ENCODE measurements at regions not wholly inside any gene's neighbourhood (a gene's known extent, or its start where the extent isn't known, plus 50 kb on each side); places are given as distances from the start of the nearest gene placed in this dataset.
"Not testable (repeated sequence)": the region's sequence is repeated elsewhere in the genome, so short reads cannot be mapped to it uniquely, and the experiment has no call there.

DNA sequence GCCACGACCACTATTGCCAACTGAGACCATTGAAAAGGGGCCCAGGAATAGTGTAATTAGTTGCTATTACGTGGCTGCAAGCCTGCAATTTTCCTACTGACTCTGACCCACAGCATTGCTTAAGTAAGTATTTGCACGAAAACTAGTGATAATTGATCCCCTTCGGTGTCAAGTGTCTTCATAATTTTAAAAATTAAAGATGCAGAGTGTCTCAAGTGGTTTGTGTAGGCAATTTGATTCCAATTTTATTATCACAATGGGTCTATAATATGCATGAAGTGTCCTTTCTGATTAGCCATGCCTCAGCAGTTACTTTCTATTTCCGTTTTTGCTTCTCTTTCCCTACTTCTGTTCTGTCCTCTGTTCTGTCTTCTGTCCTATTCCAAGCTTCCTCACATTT, 259.2 kb downstream of the C3orf38 start:
- DNase-seq (ENCODE audit: low read depth): no peak

DNA sequence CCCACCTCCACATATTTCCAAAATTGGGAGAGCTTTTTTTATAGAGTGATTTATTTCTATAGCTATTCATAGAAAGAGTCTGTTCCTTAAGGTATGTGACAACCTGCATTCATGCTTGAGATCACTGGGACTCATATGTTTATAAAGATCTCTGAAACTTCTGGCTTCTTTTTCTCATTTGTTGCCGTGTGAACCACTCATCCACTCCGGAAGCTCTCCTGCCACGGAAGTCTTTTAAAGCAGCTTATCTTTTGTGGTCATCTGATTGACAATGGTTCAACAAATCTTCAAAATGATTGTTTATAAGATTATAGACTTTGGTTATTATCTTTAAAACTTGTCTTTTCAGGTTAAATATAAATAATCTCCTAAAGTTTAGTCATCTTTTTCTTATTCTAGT, 260.5 kb downstream of the C3orf38 start:
- DNase-seq (ENCODE audit: low read depth): no peak

DNA sequence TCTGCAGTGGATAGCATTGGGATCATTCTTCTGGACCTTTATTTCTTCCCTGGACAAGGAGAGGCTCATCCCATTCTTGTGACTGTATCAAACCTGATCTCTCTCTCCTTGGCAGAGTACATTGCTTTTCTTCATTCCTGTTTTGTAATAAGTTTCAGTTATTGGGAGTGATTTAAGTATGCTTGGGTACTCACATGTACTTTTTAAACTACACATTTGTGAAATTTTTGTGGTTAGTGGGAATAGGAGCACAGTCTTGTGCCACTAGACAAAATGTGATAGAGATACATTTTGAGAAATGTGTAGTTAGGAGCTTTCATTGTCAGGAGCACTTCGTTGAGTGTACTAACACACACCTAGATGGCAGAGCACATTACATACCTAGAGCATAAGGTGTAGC, 262.6 kb downstream of the C3orf38 start:
- DNase-seq (ENCODE audit: low read depth): no peak

DNA sequence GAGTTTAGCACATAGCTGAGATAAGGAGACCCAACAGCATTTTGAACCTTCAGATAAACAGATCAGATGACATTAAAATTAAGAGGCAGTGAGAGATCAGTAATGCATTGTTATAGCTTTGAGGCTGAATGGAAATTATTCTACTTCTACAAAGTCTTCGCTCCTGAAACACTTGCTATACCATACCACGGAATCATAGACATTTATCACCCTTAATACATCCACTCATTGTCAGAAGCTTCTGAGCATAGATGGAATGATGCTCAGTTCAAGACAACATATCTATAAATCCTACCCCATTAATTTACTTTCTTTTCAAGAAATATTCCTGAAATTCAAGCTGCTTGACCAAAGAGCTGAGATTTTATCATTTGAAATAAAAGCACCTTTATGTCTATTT, 266.7 kb downstream of the C3orf38 start:
- DNase-seq (ENCODE audit: low read depth): no peak

DNA sequence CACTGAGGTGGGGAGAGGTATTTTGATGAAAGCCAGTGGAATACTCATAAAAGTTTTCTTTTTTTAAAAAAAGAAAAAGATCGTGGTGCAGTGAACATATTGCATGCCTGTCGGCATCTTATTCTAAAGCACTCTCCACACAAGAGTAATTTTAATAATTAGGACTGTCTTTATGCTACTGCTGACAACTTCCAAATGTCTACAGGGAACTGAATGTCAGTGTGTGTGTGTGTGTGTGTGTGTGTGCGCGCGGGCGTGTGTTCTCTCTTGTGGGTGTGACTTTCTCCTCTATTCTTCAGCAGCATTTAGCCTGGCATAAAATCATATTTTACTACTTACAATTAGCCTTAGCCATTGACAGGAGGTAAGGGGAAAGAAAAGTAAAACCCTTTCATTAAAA, 268.5 kb downstream of the C3orf38 start:
- DNase-seq (ENCODE audit: low read depth): no peak

DNA sequence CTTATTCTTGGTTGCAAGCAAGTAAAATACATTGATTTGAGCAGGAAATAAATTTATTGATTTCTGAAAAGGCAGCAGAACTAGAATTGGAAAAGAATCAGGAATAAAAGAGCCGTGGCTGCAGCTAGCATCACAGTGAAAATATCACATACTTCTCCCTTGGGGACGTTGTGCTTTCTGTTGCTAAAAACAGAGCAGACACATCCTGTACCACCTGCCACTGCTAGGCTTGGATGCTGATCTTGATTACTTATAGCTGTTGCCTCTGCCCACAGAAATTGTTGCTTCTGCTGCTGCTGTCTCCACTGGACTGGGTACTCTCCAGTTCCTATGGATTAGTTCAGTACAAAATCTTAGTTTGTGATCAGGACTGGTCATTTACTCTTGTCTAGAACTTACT, 283.8 kb downstream of the C3orf38 start:
- DNase-seq (ENCODE audit: low read depth): no peak

DNA sequence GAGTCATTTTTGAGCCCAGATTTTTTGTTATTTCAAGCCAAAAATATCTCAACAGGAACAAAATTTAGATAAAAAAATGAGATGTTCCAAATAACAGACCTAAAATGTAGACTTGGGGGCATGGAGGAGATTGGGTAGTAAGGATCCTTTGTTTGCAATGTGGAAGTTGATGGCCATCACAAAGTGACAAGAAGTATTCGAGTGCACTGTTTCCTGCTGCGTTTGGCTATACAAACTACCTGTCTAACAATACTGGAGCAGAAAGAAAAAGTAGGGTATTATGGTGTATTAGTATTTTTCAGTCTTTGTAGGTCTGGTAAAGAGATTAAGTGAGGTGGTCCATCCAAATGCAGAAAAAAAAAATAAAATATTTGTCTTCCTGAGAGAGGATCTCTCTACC, 284.2 kb downstream of the C3orf38 start:
- DNase-seq (ENCODE audit: low read depth): no peak

DNA sequence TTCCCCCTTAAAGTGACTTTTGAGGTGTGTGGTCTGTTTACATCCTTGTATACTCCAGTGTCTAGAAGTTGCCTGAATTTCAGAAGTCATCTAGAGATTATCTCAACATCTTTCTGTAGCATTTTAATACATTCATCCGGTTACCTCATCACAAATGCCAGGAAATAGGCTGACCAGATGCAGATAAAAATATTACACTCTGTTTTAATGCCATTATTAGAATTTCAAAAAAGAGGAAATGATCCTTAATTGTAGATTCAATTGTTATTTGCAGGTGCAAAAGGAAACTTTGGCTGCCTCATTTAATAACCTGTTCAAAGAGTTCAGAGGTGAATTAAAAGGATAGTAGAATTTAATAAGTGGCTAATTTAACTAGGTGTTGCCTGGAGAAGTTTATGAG, 290.9 kb downstream of the C3orf38 start:
- DNase-seq (ENCODE audit: low read depth): no peak

DNA sequence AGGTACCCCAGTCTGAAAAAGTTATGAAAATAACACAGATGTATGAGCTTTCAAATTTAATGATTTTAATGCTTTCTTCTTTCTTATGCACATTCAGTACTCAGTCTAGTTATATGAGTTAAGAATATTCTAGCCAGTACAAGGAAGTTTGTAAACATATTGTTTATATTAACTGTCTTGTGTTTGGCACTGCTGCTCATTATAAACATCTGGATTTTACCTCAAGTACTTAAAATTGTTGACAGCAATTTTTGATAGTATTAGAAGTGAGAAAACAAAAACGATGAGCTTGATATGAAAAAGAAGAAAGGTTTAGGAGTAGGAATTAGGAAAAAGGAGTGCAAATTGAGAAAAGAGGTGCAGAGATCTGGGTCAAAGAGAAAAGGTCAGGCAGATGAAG, 293.3 kb downstream of the C3orf38 start:
- no peak for DNase-seq (ENCODE audit: low read depth)

DNA sequence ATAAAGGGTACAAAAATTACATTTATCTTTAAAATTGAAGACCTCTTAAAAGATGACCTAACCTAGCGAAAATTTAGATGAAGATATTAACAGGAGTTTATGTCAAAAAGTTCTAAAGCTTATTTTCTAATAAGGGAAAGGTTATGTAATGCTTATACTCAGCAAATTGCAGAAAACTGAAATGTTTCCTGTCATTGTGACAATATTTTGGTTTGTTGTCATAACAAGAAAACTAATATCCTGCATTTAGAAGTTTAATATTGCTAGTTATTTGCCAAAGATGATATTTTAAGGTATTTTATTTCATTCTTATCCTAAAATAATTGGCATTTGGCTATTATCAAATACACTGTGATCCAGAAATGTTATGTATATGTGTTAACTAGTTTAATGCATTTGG, 294.5 kb downstream of the C3orf38 start:
- DNase-seq (ENCODE audit: low read depth): no peak

DNA sequence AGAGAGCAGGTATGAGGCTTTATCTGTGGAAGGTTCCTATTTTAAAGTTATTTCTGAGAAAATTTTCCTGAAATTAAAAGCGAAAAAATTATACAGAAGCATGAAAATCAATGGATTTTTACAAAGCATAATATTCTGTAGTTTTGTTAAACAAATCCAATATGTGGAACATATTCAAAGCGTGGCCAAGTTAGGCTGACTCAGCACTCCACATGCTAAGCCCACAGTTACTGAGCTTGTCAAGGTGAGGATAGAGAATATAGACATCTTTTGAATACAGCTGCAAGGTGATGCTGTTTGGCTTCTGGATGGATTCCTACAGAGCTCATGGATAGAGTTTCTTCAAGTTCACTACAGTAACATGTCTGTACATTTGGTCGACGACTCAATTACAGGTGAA, 302.5 kb downstream of the C3orf38 start:
- no peak for DNase-seq (ENCODE audit: low read depth)

DNA sequence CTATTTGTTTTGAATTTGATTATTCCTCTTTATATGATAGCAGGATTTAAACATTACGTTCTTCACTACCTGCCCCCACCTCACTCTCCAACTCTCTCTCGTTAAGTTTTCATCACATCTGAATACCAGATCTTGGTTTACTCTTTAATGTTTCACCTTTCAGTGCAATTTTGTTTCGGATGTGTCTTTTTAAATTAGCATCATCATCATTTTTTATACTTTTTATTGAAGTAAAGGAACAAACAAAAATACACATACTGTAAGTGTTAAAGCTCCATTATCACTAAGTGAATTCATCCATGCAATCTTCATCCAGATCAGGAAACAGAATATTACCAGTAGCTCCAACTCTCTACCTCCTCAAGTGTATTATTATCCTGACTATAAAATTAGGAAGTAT, 310.6 kb downstream of the C3orf38 start:
- no peak for DNase-seq (ENCODE audit: low read depth)

DNA sequence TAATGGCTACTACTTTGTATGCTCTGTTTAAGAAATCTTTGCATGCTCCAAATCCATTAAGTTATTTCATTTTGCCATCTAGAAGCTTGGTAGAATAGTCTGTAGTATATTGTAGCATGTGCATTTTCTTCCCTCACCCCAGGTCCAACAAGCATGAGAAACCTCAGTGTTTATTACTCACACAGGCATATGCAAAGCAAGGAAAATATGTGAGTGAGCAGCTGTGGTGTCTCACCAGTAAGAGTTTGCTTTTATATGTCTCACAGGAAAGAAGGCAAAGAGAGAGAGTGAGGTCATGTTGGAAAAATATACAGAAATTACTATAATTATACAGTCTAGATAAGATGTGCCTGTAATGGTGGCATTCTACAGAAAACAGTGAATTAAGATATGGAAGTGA, 312.5 kb downstream of the C3orf38 start:
- DNase-seq (ENCODE audit: low read depth): no peak

DNA sequence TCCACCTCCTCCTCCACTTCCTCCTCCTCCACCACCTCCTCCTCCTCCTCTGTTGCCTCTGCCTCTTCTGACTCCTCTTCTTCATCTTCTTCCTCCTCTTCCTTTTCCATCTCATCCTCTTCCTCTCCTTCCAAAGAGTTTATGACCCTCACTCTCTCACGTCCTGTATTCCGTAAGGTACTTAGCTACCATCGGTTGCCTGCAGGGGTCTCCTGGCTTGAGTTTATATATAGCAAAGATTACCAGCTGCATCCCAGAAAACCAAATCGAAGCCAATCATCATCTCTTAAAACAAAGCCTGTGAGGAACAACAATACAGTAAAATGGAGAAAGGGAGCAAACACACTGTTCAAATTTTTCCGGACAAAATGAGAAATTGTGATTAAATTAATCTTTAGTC, 317.4 kb downstream of the C3orf38 start:
- DNase-seq (ENCODE audit: low read depth): no peak

DNA sequence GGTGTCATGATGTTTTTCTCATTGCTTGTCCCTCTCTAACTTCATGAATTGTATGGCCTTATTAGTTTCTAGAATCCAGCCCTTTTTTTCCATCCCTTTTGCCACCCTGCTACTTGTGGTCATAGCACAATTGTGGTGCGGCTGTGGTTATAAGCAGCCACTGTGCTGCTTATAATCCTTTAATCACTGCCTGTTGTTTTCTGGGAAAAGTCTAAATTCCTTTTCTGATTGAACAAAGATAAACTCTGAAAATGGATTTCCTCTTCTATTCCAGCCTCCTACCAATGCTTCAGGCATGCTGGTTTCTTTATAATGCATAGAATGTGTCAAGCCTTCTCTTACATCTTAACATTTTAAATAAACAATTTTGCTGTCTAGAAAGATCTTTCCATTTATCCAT, 319.5 kb downstream of the C3orf38 start:
- no peak for DNase-seq (ENCODE audit: low read depth)

DNA sequence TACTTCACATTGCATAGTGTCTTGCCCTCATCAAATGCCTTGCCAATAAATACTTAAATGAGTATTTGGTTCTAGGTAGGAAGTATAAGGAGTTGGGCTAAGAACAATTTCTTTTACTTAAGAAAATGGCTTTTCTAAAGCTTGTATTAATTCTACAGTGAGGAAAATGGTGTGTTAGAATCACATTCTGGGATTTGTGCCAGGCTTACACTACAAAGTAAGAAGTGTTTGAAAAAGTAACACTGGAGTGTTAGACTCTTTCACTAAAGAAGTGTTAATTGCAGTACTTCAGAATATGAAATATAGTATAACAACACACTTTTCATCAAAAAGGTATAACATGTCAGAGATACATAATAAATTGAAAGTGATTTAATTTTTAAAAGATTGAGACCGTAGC, 328.7 kb downstream of the C3orf38 start:
- DNase-seq (ENCODE audit: low read depth): no peak

DNA sequence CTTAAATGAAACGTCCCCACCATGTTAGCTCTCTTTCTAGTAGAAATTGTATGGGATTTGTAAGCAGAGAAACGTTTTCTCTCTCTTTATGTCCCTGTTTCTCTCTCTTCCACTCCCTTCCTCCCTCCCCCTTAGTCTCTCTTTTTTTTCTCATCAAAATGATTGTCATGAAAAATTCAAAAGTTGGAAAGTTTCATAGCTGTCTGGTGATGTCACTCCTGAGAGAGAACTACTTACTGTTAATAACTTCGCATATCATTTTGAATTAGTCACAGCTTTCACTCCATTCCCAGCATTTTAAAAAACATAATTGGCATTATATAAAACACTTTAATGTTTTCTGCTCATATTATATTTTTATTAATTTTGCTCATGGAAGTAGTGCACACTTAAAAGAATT, 331.1 kb downstream of the C3orf38 start:
- no peak for DNase-seq (ENCODE audit: low read depth)

DNA sequence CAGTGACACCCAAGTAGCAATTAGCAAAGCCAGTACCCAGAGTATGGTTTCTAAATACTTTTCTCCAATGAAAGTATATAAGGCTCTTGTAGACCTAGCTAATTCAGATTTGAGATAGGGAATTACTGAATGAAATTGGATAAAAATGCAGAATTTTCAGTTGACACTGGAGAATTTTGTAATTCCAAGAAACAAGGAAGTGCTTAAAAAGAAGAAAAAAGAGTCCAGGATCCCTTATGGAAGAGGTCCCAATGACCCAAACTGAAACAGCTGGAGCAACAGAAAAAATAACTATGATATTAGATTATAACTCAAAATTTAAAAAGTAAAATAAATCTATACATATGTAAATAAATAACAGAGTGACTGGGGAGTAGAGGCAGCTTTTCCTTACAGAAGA, 335.2 kb downstream of the C3orf38 start:
- no peak for DNase-seq (ENCODE audit: low read depth)

DNA sequence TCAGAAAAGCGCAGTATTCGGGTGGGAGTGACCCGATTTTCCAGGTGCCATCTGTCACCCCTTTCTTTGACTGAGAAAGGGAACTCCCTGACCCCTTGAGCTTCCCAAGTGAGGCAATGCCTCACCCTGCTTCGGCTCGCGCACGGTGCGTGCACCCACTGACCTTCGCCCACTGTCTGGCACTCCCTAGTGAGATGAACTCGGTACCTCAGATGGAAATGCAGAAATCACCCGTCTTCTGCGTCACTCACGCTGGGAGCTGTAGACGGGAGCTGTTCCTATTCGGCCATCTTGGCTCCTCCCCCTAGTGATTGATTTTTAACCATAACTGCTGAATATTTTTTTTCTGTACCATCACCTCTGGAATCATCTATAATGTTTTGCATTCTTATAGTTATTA, 359.1 kb downstream of the C3orf38 start:
- not testable (repeated sequence) for DNase-seq (ENCODE audit: low read depth)

DNA sequence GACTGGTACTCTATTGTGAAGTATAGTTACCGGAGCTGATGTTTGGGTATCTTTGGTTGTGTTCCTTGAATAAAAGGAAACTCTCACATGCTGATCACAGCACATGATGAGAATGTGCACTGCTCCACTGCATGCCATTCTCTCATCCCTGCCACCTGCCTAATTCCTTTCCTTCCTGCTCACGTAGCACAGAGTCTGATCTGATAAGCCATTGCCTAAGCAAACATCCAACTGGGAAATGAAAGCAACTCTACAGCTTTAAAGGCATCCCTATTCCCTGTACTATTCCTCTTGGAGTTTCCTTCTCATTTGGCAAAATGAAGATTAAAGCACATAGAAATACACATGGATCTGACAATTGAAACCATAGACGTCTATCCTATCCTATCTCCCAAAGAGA, 359.8 kb downstream of the C3orf38 start:
- DNase-seq (ENCODE audit: low read depth): no peak

DNA sequence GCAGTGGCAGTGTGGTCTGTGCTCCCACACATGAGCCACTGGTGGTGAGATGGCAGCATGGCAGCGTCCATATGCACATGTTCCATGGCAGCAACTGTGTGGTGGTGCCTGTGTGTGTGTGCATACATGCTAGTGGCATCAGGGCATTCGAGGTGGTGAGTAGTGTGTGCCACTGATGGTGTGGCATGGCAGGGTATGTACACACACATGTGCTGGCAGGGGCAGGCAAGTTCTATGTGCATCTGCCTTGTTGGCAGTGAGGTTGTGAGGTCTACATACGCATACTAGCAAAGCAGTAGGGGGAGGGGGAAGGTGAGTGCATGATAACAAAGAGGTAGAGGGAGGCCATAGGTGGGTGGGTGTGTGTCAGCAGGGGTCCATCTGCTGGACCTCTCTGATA, 378.7 kb downstream of the C3orf38 start:
- DNase-seq (ENCODE audit: low read depth): no peak

DNA sequence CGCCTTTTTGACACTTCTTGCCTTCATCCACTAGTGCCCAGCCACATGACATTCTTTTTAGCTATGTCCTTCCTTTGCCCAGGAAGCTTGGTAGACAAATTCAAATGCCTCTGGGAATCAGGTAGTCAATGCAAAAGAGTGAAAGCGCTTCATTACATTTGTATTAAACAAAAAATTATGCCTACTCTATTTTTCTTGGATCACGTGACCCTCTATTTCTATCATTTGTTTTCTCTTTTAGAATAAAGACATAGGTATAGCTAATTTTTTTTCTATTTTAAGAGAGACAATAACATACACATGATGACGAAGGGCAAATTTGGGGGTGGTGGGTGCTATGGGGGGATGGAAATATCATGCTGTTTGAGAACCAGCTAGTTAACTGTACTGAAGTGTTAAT, 384.8 kb downstream of the C3orf38 start:
- DNase-seq (ENCODE audit: low read depth): no peak

DNA sequence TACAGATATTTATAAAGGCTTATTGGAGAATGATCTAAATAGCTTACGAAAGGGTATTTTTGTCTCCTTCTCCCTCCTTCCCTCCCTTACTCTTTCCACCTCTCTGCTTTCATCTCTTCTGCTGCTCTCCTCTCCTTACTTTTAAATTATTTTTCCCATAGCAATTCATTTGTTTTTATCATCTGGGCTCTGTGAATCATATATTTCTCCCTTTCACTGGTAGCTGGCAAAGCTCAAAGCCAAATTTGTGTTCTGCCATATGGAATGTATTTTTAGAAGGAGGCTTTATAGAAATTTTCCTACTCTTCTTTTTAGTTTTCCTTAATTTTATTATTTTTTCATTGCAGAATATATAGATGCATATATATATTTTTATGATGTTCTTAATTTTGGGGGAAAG, 385.8 kb downstream of the C3orf38 start:
- no peak for DNase-seq (ENCODE audit: low read depth)

DNA sequence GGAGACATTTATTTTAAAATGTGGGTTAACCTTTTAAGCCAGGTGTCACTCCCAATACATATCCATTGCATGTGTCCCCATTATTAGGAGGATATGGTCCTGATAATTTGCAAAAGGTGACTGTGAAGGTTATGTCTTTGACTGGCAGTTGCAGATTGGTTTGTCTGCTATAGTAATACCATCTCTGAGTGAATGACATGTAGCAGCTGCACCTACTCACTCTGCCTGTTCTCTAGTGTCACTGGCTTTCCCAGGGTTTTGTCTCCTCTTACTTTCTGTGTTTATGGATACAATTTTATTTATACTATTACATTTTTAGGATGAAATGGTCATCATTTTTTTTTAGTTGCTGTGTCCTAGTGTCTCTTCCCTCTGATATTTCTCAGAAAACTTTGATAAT, 393.2 kb downstream of the C3orf38 start:
- no peak for DNase-seq (ENCODE audit: low read depth)

DNA sequence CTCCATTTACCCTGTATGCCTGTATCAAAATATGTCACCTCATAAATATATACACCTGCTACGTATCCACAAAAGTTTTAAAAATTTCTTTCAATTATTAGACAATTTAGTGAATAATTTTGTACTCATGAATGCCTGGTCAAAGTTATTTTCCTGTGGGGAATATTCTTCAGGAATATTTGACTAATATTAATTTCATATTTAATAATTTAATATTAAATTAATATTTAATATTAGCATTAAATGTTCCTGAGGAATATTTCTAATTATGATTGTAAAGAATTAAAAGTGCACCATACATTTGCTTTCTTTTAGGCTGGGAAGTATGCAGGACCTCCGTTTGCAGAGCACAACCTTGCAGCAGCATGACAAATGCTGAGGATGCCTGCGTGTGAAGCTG, 422.7 kb downstream of the C3orf38 start:
- no peak for DNase-seq (ENCODE audit: low read depth)

DNA sequence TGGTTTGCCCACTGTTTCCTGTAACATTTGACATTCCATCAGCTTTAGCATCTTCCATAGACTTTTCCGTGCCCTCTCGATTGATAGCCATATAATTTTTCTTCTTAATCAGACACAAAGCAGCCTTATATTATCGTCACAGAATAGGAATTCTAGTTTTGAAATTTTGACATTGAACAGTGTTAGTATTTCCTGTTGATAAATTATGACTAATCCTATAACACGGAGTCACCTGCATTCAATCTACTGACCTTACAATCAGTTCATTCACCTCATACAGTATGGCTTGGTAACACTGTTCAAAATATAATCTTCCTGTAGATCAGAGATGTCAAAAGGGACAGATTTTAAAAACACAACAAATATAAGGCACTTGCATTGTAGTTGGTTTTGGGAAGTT, 423.7 kb downstream of the C3orf38 start:
- no peak for DNase-seq (ENCODE audit: low read depth)
